A549 (cell line): ENCODE measurements at regions not wholly inside any gene's neighbourhood (a gene's known extent, or its start where the extent isn't known, plus 50 kb on each side); places are given as distances from the start of the nearest gene placed in this dataset.
"Not testable (repeated sequence)": the region's sequence is repeated elsewhere in the genome, so short reads cannot be mapped to it uniquely, and the experiment has no call there.

Experiments used
- ATAC-seq, 2 experiments: fragments of 200-7000 bp in 1 of 2; fragments of >200 bp in 1 of 2; cut with Nextera tagmentation in 1 of 2; cut with Tn5 transposase in 1 of 2; 3 replicates each; pipeline versions ENCODE4 v1.8.0 to v1.9.1; 2018 to 2020; ENCODE audit warnings: mild to moderate bottlenecking in 1 of 2, moderate library complexity in 1 of 2
- CTCF ChIA-PET: fragments of 300-600 bp; sonication (Branson Sonifier 250); formaldehyde crosslinking; extraction: SDS; loops from one replicate; lab custom pipeline; 2021; ENCODE audit warnings: antibody characterized with exemption, inconsistent platforms; lab: Yijun Ruan, JAX
- POLR2A ChIA-PET: fragments of 350-600 bp; formaldehyde crosslinking; extraction: SDS; loops from one replicate; lab custom pipeline; 2021; ENCODE audit warnings: antibody characterized with exemption, inconsistent platforms; lab: Yijun Ruan, JAX
- DNase-seq, 2 experiments: peaks; one replicate each; pipeline versions ENCODE4 v3.0.0 to v3.0.0-alpha.2; 2011 to 2016; ENCODE audit warnings: low read depth in 1 of 2, low spot score in 1 of 2
- FAIRE-seq: peaks from 2 replicates; lab custom pipeline; 2011; peaks lifted over from hg19 to GRCh38; lab: Jason Lieb, UNC
- H3K27ac ChIP-seq, 2 experiments: fragments of >200 bp; sonication (Bioruptor Twin); formaldehyde crosslinking; 3 replicates each; pipeline ENCODE4 v1.5.1; 2016 to 2017
- H3K4me1 ChIP-seq: fragments of >200 bp; sonication (Bioruptor Twin); formaldehyde crosslinking; 3 replicates; pipeline ENCODE4 v1.6.1; 2016
- H3K4me2 ChIP-seq: fragments of >200 bp; sonication (Bioruptor Twin); formaldehyde crosslinking; 3 replicates; pipeline ENCODE4 v1.6.1; 2016
- H3K4me3 ChIP-seq: fragments of >200 bp; sonication (Bioruptor Twin); formaldehyde crosslinking; 3 replicates; pipeline ENCODE4 v1.5.1; 2016
- H3K9me3 ChIP-seq: fragments of >200 bp; sonication (Bioruptor Twin); formaldehyde crosslinking; 3 replicates; pipeline ENCODE4 v1.6.1; 2016
- CBX8 ChIP-seq: fragments of 200-600 bp; sonication (generic); IDR thresholded peaks from 2 replicates; pipeline ENCODE4 v1.6.1; 2016
- EHF ChIP-seq: fragments of 250-450 bp; sonication (Bioruptor Pico); IDR thresholded peaks from 2 replicates; pipeline ENCODE4 v1.5.0; 2020; ENCODE audit warnings: mild to moderate bottlenecking
- EHMT2 ChIP-seq: fragments of 200-600 bp; sonication (generic); IDR thresholded peaks from 2 replicates; pipeline ENCODE4 v1.6.1; 2016; ENCODE audit warnings: antibody characterized with exemption, low read depth, mild to moderate bottlenecking, moderate library complexity
- ESRRA ChIP-seq: fragments of 150-350 bp; IDR thresholded peaks from 2 replicates; pipeline ENCODE4 v1.6.1; 2014; ENCODE audit warnings: mild to moderate bottlenecking, low read length, borderline replicate concordance
- HEYL ChIP-seq: fragments of 250-450 bp; sonication (Bioruptor Pico); IDR thresholded peaks from 2 replicates; pipeline ENCODE4 v1.8.0; 2021; ENCODE audit warnings: mild to moderate bottlenecking, moderate library complexity
- JUN ChIP-seq, 2 experiments: fragments of >200 bp; sonication (Bioruptor Twin); formaldehyde crosslinking; IDR thresholded peaks; 2 replicates in 1 of 2; 3 replicates in 1 of 2; pipeline ENCODE4 v1.6.1; 2016 to 2017
- JUNB ChIP-seq: fragments of >200 bp; sonication (Bioruptor Twin); formaldehyde crosslinking; IDR thresholded peaks from 2 replicates; pipeline ENCODE4 v1.6.1; 2016
- MYC ChIP-seq: IDR thresholded peaks from 2 replicates; pipeline ENCODE4 v1.6.1; 2012; ENCODE audit warnings: mild to moderate bottlenecking, inconsistent platforms, low read length, improper control_type of control experiment, borderline replicate concordance
- NPAS2 ChIP-seq: fragments of 250-450 bp; sonication (Bioruptor Pico); IDR thresholded peaks from 2 replicates; pipeline ENCODE4 v1.8.0; 2022; ENCODE audit warnings: mild to moderate bottlenecking, moderate library complexity, borderline replicate concordance
- NR3C1 ChIP-seq: fragments of >200 bp; sonication (Bioruptor Twin); formaldehyde crosslinking; IDR thresholded peaks from 3 replicates; pipeline ENCODE4 v1.6.1; 2017
- POLR2AphosphoS2 ChIP-seq: conservative IDR thresholded peaks from 2 replicates; pipeline ENCODE4 v1.6.1; 2012; ENCODE audit warnings: low read length, improper control_type of control experiment, inconsistent platforms
- SREBF2 ChIP-seq: fragments of 450-650 bp; IDR thresholded peaks from 2 replicates; pipeline ENCODE4 v1.6.1; 2014; ENCODE audit warnings: mild to moderate bottlenecking, moderate library complexity
- ZNF302 ChIP-seq: fragments of 250-450 bp; sonication (Bioruptor Pico); IDR thresholded peaks from 2 replicates; pipeline ENCODE4 v1.9.0; 2021; ENCODE audit warnings: inconsistent platforms, mild to moderate bottlenecking, moderate library complexity
- WGBS: methylation state at CpG from one replicate; pipeline ENCODE4 v1.1.6; 2017; ENCODE audit errors: missing lambda C conversion rate; 5-methylcytosine and 5-hydroxymethylcytosine counted together
- TF ChIP-seq, protein P1 (sequence below): fragments of >200 bp; sonication (Bioruptor Twin); formaldehyde crosslinking; IDR thresholded peaks from 3 replicates; pipeline ENCODE4 v1.6.1; 2016
- TF ChIP-seq, protein P2 (sequence below): IDR thresholded peaks from 2 replicates; pipeline ENCODE4 v1.6.1; 2012; ENCODE audit warnings: low read depth, borderline replicate concordance
- TF ChIP-seq, protein P3 (sequence below): fragments of 450-650 bp; IDR thresholded peaks from 2 replicates; pipeline ENCODE4 v1.6.1; 2014; ENCODE audit warnings: antibody characterized with exemption
- TF ChIP-seq, protein P4 (sequence below): IDR thresholded peaks from 2 replicates; pipeline ENCODE4 v1.6.1; 2012
- TF ChIP-seq, protein P5 (sequence below): fragments of 200-600 bp; sonication (generic); IDR thresholded peaks from 2 replicates; pipeline ENCODE4 v1.6.1; 2016; ENCODE audit warnings: antibody characterized with exemption, mild to moderate bottlenecking, moderate library complexity
- TF ChIP-seq, protein P6 (sequence below): fragments of >200 bp; sonication (Bioruptor Twin); formaldehyde crosslinking; IDR thresholded peaks from 2 replicates; pipeline ENCODE4 v1.6.1; 2016

DNA sequence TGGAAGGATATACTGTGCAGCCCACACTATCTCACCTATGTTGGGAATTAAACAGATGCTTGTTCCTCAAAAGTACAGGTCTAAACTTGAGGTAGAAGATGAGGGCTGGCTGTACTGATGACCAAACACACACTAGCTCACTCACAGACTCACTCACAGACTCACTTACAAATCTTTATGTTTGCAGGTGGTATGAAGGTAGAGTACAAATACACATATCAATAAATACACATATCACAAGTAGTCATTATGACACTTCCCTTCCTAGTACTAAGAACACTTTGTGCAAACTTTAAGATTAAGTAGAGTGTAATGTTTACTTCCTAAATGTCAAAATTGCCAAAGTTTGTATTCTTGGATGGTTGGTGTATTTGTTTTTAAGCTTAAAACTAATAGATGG, 155.4 kb upstream of the KCNQ5 start:
- no peak overlapping the region for H3K27ac ChIP-seq
- TF ChIP-seq EHF (CRISPR knock-in tag), result no peak
- TF ChIP-seq POLR2AphosphoS2, result no peak
- no peak for TF ChIP-seq NR3C1
- TF ChIP-seq JUNB, result no peak
- TF ChIP-seq JUN (IDR thresholded peaks at IDR 0.05), result no peak
- TF ChIP-seq, protein P1, sequence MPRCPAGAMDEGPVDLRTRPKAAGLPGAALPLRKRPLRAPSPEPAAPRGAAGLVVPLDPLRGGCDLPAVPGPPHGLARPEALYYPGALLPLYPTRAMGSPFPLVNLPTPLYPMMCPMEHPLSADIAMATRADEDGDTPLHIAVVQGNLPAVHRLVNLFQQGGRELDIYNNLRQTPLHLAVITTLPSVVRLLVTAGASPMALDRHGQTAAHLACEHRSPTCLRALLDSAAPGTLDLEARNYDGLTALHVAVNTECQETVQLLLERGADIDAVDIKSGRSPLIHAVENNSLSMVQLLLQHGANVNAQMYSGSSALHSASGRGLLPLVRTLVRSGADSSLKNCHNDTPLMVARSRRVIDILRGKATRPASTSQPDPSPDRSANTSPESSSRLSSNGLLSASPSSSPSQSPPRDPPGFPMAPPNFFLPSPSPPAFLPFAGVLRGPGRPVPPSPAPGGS, result no peak
- TF ChIP-seq CBX8, result no peak
- no peak for TF ChIP-seq HEYL (CRISPR knock-in tag)
- TF ChIP-seq, protein P2, sequence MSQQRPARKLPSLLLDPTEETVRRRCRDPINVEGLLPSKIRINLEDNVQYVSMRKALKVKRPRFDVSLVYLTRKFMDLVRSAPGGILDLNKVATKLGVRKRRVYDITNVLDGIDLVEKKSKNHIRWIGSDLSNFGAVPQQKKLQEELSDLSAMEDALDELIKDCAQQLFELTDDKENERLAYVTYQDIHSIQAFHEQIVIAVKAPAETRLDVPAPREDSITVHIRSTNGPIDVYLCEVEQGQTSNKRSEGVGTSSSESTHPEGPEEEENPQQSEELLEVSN, result no peak
- TF ChIP-seq, all 56 proteins: peak for 0
- H3K9me3 ChIP-seq, result no peaks in the 10 kb centered on the region
- H3K4me1 ChIP-seq, result 0 out of 3 replicates have a peak, but pooled peaks cover 4% of the 10 kb centered on the region
- H3K4me3 ChIP-seq, result no peak overlapping the region
- ChIA-PET CTCF (interaction anchor here (1.2 kb wide), 1 partner anchor 55 kb away, joined by 4 read pairs; no protein-coding TSS in a partner anchor), POLR2A (no interaction called here)
- ATAC-seq (no peak), FAIRE-seq (no peak), DNase-seq (no peak)
- H3K4me2 ChIP-seq, result no peak overlapping the region

DNA sequence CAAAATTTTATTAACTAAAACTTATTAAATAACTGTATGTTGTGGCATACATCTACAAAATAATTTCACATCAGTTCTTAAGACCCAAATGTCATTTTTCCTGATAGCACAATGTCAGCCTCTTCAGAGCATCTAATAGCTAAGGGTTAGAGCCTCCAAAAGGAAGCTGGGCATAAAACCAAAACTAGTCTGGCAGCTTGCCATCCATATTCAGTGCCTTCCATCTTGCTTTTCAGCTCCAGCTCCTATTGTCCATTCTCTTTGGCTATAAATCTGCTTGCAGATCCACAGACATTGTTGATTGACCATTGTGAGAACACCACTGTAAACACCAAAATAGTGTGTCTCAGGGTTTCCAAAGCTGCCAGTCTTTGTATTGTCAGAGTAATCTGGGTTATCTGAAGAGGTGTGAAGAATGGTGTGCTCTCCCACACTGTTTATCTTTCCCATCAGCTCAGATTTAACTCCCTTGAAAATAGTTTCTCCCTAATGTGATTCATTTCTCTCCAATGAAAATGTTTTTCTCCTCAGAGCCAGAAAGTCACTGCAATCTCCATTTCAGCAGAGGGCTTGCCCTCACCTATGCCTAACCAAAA, 154.8 kb upstream of the KCNQ5 start:
- no peak overlapping the region for H3K27ac ChIP-seq
- no peak for ATAC-seq
- H3K9me3 ChIP-seq, result no peaks in the 10 kb centered on the region
- no peak for FAIRE-seq
- TF ChIP-seq MYC (no peak), SREBF2 (no peak), NPAS2 (no peak), JUNB (no peak), ZNF302 (CRISPR knock-in tag) (no peak), JUN (IDR thresholded peaks at IDR 0.05) (no peak), EHMT2 (no peak), ESRRA (no peak)
- TF ChIP-seq, protein P3, sequence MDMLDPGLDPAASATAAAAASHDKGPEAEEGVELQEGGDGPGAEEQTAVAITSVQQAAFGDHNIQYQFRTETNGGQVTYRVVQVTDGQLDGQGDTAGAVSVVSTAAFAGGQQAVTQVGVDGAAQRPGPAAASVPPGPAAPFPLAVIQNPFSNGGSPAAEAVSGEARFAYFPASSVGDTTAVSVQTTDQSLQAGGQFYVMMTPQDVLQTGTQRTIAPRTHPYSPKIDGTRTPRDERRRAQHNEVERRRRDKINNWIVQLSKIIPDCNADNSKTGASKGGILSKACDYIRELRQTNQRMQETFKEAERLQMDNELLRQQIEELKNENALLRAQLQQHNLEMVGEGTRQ, result no peak
- TF ChIP-seq, protein P4, sequence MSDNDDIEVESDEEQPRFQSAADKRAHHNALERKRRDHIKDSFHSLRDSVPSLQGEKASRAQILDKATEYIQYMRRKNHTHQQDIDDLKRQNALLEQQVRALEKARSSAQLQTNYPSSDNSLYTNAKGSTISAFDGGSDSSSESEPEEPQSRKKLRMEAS, result no peak
- TF ChIP-seq, protein P5, sequence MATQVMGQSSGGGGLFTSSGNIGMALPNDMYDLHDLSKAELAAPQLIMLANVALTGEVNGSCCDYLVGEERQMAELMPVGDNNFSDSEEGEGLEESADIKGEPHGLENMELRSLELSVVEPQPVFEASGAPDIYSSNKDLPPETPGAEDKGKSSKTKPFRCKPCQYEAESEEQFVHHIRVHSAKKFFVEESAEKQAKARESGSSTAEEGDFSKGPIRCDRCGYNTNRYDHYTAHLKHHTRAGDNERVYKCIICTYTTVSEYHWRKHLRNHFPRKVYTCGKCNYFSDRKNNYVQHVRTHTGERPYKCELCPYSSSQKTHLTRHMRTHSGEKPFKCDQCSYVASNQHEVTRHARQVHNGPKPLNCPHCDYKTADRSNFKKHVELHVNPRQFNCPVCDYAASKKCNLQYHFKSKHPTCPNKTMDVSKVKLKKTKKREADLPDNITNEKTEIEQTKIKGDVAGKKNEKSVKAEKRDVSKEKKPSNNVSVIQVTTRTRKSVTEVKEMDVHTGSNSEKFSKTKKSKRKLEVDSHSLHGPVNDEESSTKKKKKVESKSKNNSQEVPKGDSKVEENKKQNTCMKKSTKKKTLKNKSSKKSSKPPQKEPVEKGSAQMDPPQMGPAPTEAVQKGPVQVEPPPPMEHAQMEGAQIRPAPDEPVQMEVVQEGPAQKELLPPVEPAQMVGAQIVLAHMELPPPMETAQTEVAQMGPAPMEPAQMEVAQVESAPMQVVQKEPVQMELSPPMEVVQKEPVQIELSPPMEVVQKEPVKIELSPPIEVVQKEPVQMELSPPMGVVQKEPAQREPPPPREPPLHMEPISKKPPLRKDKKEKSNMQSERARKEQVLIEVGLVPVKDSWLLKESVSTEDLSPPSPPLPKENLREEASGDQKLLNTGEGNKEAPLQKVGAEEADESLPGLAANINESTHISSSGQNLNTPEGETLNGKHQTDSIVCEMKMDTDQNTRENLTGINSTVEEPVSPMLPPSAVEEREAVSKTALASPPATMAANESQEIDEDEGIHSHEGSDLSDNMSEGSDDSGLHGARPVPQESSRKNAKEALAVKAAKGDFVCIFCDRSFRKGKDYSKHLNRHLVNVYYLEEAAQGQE, result no peak
- TF ChIP-seq, protein P6, sequence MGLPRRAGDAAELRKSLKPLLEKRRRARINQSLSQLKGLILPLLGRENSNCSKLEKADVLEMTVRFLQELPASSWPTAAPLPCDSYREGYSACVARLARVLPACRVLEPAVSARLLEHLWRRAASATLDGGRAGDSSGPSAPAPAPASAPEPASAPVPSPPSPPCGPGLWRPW, result no peak
- 0 out of 3 replicates have a peak, but pooled peaks cover 4% of the 10 kb centered on the region for H3K4me1 ChIP-seq
- H3K4me3 ChIP-seq, result no peak overlapping the region
- no peak overlapping the region for H3K4me2 ChIP-seq
- POLR2A ChIA-PET, result no interaction called here
- CTCF ChIA-PET, result interaction anchor here (1.2 kb wide), 1 partner anchor 55 kb away, joined by 4 read pairs; no protein-coding TSS in a partner anchor
- DNase-seq, result no peak

DNA sequence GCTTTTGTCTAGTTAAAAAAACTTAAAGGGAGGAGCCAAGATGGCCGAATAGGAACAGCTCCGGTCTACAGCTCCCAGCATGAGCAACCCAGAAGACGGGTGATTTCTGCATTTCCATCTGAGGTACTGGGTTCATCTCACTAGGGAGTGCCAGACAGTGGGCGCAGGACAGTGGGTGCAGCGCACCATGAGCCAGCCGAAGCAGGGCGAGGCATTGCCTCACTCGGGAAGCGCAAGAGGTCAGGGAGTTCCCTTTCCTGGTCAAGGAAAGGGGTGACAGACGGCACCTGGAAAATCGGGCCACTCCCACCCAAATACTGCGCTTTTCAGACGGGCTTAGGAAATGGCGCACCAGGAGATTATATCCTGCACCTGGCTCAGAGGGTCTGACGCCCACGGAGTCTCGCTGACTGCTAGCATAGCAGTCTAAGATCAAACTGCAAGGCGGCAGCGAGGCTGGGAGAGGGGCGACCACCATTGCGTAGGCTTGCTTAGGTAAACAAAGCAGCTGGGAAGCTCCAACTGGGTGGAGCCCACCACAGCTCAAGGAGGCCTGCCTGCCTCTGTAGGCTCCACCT, 152.4 kb upstream of the KCNQ5 start:
- H3K27ac ChIP-seq, H3K4me2 ChIP-seq, FAIRE-seq, POLR2A ChIA-PET, ATAC-seq, H3K4me3 ChIP-seq, H3K9me3 ChIP-seq, H3K4me1 ChIP-seq, DNase-seq, CTCF ChIA-PET: not testable (repeated sequence)
- WGBS, result 61% methylated on average over 15 of the region's 21 CpGs
